ENCODE measurements at regions not wholly inside any gene's neighbourhood (a gene's known extent, or its start where the extent isn't known, plus 50 kb on each side); places are given as distances from the start of the nearest gene placed in this dataset.

- TF ChIP-seq CTCF (IDR thresholded peaks at IDR 0.05) = no peak
- TF ChIP-seq POLR2A (IDR thresholded peaks at IDR 0.05) = no peak
Observed at GRCh38 chr13:112256716-112257494, 119.2 kb upstream of the SPACA7 start.

Measured in testis (tissue), 2 donors.